ENCODE measurements at regions not wholly inside any gene's neighbourhood (a gene's known extent, or its start where the extent isn't known, plus 50 kb on each side); places are given as distances from the start of the nearest gene placed in this dataset.
"Not testable (repeated sequence)": the region's sequence is repeated elsewhere in the genome, so short reads cannot be mapped to it uniquely, and the experiment has no call there.

DNA sequence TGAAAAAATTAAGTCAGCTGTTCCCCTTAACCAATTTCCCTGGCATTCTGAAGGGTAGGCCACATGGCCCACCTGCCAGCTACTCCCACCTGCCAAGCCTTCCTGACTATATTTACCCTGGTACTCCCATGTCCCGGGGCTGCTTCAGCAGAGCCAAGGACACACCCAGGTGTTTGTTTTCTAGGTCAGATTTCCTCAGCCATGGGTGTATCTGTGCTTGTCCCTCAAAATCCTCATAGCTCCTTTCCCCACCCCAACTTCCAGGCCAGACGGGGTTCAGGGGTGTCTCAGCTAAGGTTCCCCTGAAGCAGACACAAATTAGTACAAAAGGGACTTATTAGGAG is 139.4 kb upstream of the CDYL start:
- no peaks in the 10 kb centered on the region for H3K4me1 ChIP-seq (replicated peaks in 1 of 2)
- no peaks in the 10 kb centered on the region for H3K9me3 ChIP-seq (replicated peaks in 1 of 3)
- no peaks in the 10 kb centered on the region for H3K36me3 ChIP-seq (replicated peaks in 1 of 2)
- no peak for DNase-seq
- H3K27ac ChIP-seq: no peak overlapping the region
- H3K27me3 ChIP-seq: no peaks in the 10 kb centered on the region
- no peak overlapping the region for H3K4me3 ChIP-seq
- intact Hi-C loops (cut with DNase I): no loop called here
- 24 to 95% (median 82%) methylated on average over 2 of the region's 2 CpGs for WGBS, 4 donors
- no peak for TF ChIP-seq CTCF (IDR thresholded peaks at IDR 0.05)
- TF ChIP-seq POLR2A (IDR thresholded peaks at IDR 0.05): no peak

DNA sequence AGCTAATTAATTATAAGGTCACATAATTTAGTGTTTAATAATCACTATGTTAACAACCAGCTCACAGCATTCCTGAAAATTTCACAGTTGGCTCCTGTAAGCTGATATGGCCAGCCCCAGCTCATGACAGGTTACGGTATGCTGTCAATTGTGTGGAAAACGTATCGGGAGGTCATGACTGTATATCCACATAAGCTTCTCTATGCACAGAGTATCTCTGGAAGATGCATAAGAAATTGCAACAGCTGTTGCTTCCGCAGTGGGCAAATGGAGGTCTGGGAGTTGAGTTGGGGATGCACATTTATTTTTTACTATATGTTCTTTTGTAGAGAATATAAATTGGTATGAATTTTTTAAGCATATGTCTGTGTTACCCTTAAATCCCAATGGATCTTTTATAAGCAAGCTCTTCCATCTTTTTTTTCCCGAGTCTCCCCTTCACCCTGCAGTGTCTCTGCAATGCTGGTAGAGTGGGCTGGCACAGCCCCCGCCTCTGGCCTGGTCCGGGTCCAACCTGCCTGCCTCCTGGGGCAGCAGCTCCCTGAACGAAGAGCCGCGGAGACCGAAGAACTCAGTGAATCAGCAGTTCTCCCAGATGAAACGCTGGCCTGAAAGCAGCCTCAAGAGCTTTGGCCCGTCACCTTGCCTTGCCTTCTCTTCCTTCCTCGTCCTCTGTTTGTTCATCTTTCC is 139.9 kb upstream of the CDYL start:
- no peak for DNase-seq
- Histone ChIP-seq H3K27me3 (no peaks in the 10 kb centered on the region), H3K36me3 (replicated peaks in 1 of 2) (no peaks in the 10 kb centered on the region), H3K9me3 (replicated peaks in 1 of 3) (no peaks in the 10 kb centered on the region), H3K27ac (no peak overlapping the region), H3K4me1 (replicated peaks in 1 of 2) (no peaks in the 10 kb centered on the region), H3K4me3 (no peak overlapping the region)
- WGBS, 4 donors: 86 to 89% (median 88%) methylated on average over 14 of the region's 14 CpGs
- TF ChIP-seq CTCF (IDR thresholded peaks at IDR 0.05) (no peak), POLR2A (IDR thresholded peaks at IDR 0.05) (no peak)
- intact Hi-C loops (cut with DNase I): no loop called here

GRCh38 chr6:4635666-4636065 is 140.5 kb upstream of the CDYL start:
- no peaks in the 10 kb centered on the region for H3K36me3 ChIP-seq (replicated peaks in 1 of 2)
- peaks cover 0 to 1% (median 0%) of the 10 kb centered on the region in 3 donors for H3K9me3 ChIP-seq (replicated peaks in 1 of 3)
- WGBS, 4 donors: 60 to 77% (median 70%) methylated on average over 5 of the region's 5 CpGs
- TF ChIP-seq CTCF (IDR thresholded peaks at IDR 0.05) (no peak), POLR2A (IDR thresholded peaks at IDR 0.05) (no peak)
- H3K27ac ChIP-seq: no peak overlapping the region
- intact Hi-C loops (cut with DNase I): no loop called here
- no peaks in the 10 kb centered on the region for H3K4me1 ChIP-seq (replicated peaks in 1 of 2)
- no peaks in the 10 kb centered on the region for H3K27me3 ChIP-seq
- DNase-seq: no peak
- H3K4me3 ChIP-seq: no peak overlapping the region

DNA sequence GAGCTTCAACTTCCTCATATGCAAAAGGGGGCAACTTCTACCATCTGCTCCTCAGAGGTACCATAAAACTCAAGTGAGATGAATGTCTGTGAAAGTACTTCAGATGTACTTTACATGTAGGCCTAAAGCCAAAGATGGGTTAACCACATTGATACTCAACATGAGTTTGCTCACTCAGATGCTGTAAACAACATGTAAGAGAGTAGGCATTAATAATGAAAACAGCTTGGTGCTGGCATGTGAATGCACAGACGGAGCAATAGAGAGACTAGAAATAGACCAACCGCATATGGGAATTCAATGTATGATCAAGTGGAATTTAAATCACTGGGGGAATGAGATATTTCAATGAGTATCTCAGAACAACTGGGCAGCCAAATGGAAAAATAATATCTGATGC is 143.8 kb upstream of the CDYL start:
- H3K27me3 ChIP-seq: no peaks in the 10 kb centered on the region
- no peak for DNase-seq
- WGBS, 4 donors: 74 to 87% (median 81%) methylated on average over 2 of the region's 2 CpGs
- no peaks in the 10 kb centered on the region for H3K4me1 ChIP-seq (replicated peaks in 1 of 2)
- H3K4me3 ChIP-seq: no peak overlapping the region
- H3K36me3 ChIP-seq (replicated peaks in 1 of 2): no peaks in the 10 kb centered on the region
- TF ChIP-seq POLR2A (IDR thresholded peaks at IDR 0.05) (no peak), CTCF (IDR thresholded peaks at IDR 0.05) (no peak)
- intact Hi-C loops (cut with DNase I): no loop called here
- peaks cover 0 to 11% (median 0%) of the 10 kb centered on the region in 3 donors for H3K9me3 ChIP-seq (replicated peaks in 1 of 3)
- H3K27ac ChIP-seq: no peak overlapping the region

GRCh38 chr6:4629789-4630188 is 146.4 kb upstream of the CDYL start:
- DNase-seq; H3K36me3 ChIP-seq (replicated peaks in 1 of 2); H3K27ac ChIP-seq; H3K4me1 ChIP-seq (replicated peaks in 1 of 2); H3K27me3 ChIP-seq; H3K4me3 ChIP-seq; intact Hi-C loops (cut with DNase I): not testable (repeated sequence)
- 92 to 96% (median 95%) methylated on average over 1 of the region's 1 CpG for WGBS, 4 donors
- H3K9me3 ChIP-seq (replicated peaks in 1 of 3): peaks cover 0 to 11% (median 0%) of the 10 kb centered on the region in 3 donors

Data from adrenal gland (tissue), 9 donors.